ENCODE measurements at regions not wholly inside any gene's neighbourhood (a gene's known extent, or its start where the extent isn't known, plus 50 kb on each side); places are given as distances from the start of the nearest gene placed in this dataset.

DNA sequence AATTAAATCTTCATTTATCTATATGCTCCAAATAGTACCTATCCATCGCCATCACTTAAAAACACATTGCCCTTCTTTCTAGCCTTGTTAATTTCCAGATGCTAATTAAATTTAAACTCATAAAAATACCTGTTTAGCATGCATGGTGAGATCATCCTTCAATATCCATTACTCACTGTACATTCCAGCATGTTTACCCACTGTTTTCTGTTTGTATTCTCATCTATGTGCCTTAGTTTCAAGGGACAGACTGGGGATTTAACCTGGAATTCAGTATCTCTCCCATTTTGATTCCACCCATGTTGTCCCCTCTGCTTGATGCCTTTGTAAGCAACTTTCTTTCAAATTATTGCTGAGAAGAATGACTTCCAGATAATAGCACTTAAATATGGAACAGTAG lies 208.0 kb downstream of the SPTSSA start:
- no peak overlapping the region for H3K4me2 ChIP-seq (replicated peaks; ENCODE audit: low read depth, low read length, poor library complexity, severe bottlenecking)
- Mint-ChIP-seq H3K4me3 (no peak overlapping the region), H3K27ac (no peak overlapping the region), H3K4me1 (no peaks in the 10 kb centered on the region), H3K27me3 (peaks cover 4% of the 10 kb centered on the region), H3K9me3 (ENCODE audit: insufficient read depth) (no peaks in the 10 kb centered on the region)
- no peaks in the 10 kb centered on the region for H3K79me2 ChIP-seq (ENCODE audit: control insufficient read depth, insufficient read depth, low read length)
- POLR2A ChIA-PET, result no interaction called here
- no peaks in the 10 kb centered on the region for H3K4me1 ChIP-seq (ENCODE audit: control insufficient read depth in 2 of 2, insufficient read depth in 2 of 2, low read length in 2 of 2)
- H3K9ac ChIP-seq (ENCODE audit: low read length), result no peak overlapping the region
- no peaks in the 10 kb centered on the region for H3K27me3 ChIP-seq (replicated peaks in 1 of 4; ENCODE audit: control extremely low read depth in 1 of 4, control insufficient read depth in 3 of 4, insufficient read depth in 4 of 4, low read length in 3 of 4)
- no peak overlapping the region for H3K4me3 ChIP-seq (ENCODE audit: control extremely low read depth in 1 of 5, extremely low read depth in 1 of 5, insufficient read depth in 1 of 5, low read depth in 2 of 5, low read length in 4 of 5)
- H3K27ac ChIP-seq (ENCODE audit: low read length in 2 of 2), result no peak overlapping the region
- intact Hi-C loops (cut with micrococcal nuclease), result no loop called here
- no peaks in the 10 kb centered on the region for H3K36me3 ChIP-seq (replicated peaks in 1 of 2; ENCODE audit: control extremely low read depth in 1 of 2, control insufficient read depth in 1 of 2, extremely low read depth in 1 of 2, insufficient read depth in 2 of 2, low read length in 1 of 2)
- no peaks in the 10 kb centered on the region for H4K20me1 ChIP-seq (ENCODE audit: control insufficient read depth, insufficient read depth, low read length, poor library complexity, severe bottlenecking)
- no peak overlapping the region for H2AFZ ChIP-seq (ENCODE audit: insufficient read depth, low read depth, low read length, poor library complexity, severe bottlenecking)
- 100% methylated on average over 1 of the region's 1 CpG for WGBS (ENCODE audit: insufficient coverage)
- no peaks in the 10 kb centered on the region for H3K9me3 ChIP-seq (ENCODE audit: control extremely low read depth in 1 of 3, control insufficient read depth in 2 of 3, insufficient read depth in 1 of 3, low read length in 2 of 3)
- no peak for DNase-seq
- ATAC-seq (ENCODE audit: low read depth), result no peak
- TF ChIP-seq EZH2 (IDR thresholded peaks at IDR 0.05; ENCODE audit: borderline replicate concordance, insufficient read depth, low read depth, low read length, poor library complexity, severe bottlenecking), result no peak
- TF ChIP-seq, protein P1, sequence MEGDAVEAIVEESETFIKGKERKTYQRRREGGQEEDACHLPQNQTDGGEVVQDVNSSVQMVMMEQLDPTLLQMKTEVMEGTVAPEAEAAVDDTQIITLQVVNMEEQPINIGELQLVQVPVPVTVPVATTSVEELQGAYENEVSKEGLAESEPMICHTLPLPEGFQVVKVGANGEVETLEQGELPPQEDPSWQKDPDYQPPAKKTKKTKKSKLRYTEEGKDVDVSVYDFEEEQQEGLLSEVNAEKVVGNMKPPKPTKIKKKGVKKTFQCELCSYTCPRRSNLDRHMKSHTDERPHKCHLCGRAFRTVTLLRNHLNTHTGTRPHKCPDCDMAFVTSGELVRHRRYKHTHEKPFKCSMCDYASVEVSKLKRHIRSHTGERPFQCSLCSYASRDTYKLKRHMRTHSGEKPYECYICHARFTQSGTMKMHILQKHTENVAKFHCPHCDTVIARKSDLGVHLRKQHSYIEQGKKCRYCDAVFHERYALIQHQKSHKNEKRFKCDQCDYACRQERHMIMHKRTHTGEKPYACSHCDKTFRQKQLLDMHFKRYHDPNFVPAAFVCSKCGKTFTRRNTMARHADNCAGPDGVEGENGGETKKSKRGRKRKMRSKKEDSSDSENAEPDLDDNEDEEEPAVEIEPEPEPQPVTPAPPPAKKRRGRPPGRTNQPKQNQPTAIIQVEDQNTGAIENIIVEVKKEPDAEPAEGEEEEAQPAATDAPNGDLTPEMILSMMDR (IDR thresholded peaks at IDR 0.05), result no peak
- CTCF ChIA-PET, result no interaction called here

- no peak overlapping the region for H2AFZ ChIP-seq (ENCODE audit: insufficient read depth, low read depth, low read length, poor library complexity, severe bottlenecking)
- intact Hi-C loops (cut with micrococcal nuclease), result no loop called here
- WGBS (ENCODE audit: insufficient coverage), result 88% methylated on average over 1 of the region's 2 CpGs
Observed at GRCh38 chr14:34252227-34252626, 209.8 kb downstream of the SPTSSA start.

More at GRCh38 chr14:34252227-34252626, 209.8 kb downstream of the SPTSSA start:
- H3K79me2 ChIP-seq (ENCODE audit: control insufficient read depth, insufficient read depth, low read length), result no peaks in the 10 kb centered on the region
- no peak overlapping the region for H3K27ac ChIP-seq (ENCODE audit: low read length in 2 of 2)
- H3K36me3 ChIP-seq (replicated peaks in 1 of 2; ENCODE audit: control extremely low read depth in 1 of 2, control insufficient read depth in 1 of 2, extremely low read depth in 1 of 2, insufficient read depth in 2 of 2, low read length in 1 of 2), result no peaks in the 10 kb centered on the region
- Mint-ChIP-seq H3K4me3 (no peak overlapping the region), H3K9me3 (ENCODE audit: insufficient read depth) (no peaks in the 10 kb centered on the region), H3K27ac (no peak overlapping the region), H3K4me1 (no peaks in the 10 kb centered on the region), H3K27me3 (peaks cover 4% of the 10 kb centered on the region)
- H3K27me3 ChIP-seq (replicated peaks in 1 of 4; ENCODE audit: control extremely low read depth in 1 of 4, control insufficient read depth in 3 of 4, insufficient read depth in 4 of 4, low read length in 3 of 4), result no peaks in the 10 kb centered on the region
- H3K4me3 ChIP-seq (ENCODE audit: control extremely low read depth in 1 of 5, extremely low read depth in 1 of 5, insufficient read depth in 1 of 5, low read depth in 2 of 5, low read length in 4 of 5), result no peak overlapping the region
- no peaks in the 10 kb centered on the region for H4K20me1 ChIP-seq (ENCODE audit: control insufficient read depth, insufficient read depth, low read length, poor library complexity, severe bottlenecking)
- no peaks in the 10 kb centered on the region for H3K9me3 ChIP-seq (ENCODE audit: control extremely low read depth in 1 of 3, control insufficient read depth in 2 of 3, insufficient read depth in 1 of 3, low read length in 2 of 3)
- ATAC-seq (ENCODE audit: low read depth) (no peak), DNase-seq (no peak)
- ChIA-PET POLR2A (no interaction called here), CTCF (no interaction called here)
- H3K9ac ChIP-seq (ENCODE audit: low read length), result no peak overlapping the region
- no peak overlapping the region for H3K4me2 ChIP-seq (replicated peaks; ENCODE audit: low read depth, low read length, poor library complexity, severe bottlenecking)
- H3K4me1 ChIP-seq (ENCODE audit: control insufficient read depth in 2 of 2, insufficient read depth in 2 of 2, low read length in 2 of 2), result no peaks in the 10 kb centered on the region
- TF ChIP-seq, protein P1 (IDR thresholded peaks at IDR 0.05), result no peak
- no peak for TF ChIP-seq EZH2 (IDR thresholded peaks at IDR 0.05; ENCODE audit: borderline replicate concordance, insufficient read depth, low read depth, low read length, poor library complexity, severe bottlenecking)
